Bronchial epithelial cell (primary cell): ENCODE measurements at regions not wholly inside any gene's neighbourhood (a gene's known extent, or its start where the extent isn't known, plus 50 kb on each side); places are given as distances from the start of the nearest gene placed in this dataset.

Experiments used
- DNase-seq: peaks from one replicate; pipeline ENCODE4 v3.0.0-alpha.2; 2010; ENCODE audit warnings: low read depth
- FAIRE-seq: peaks from 2 replicates; lab custom pipeline; 2011; peaks lifted over from hg19 to GRCh38; lab: Jason Lieb, UNC
- H3K27me3 ChIP-seq: 2 replicates; pipeline ENCODE4 v1.5.1; 2011; ENCODE audit warnings: low read length; ENCODE audit not compliant: control insufficient read depth, insufficient read depth
- H3K36me3 ChIP-seq: 2 replicates; pipeline ENCODE4 v1.5.1; 2011; ENCODE audit warnings: low read length; ENCODE audit not compliant: control insufficient read depth, insufficient read depth
- H3K4me3 ChIP-seq: 2 replicates; pipeline ENCODE4 v1.5.1; 2011; ENCODE audit warnings: mild to moderate bottlenecking, low read depth, low read length, control low read depth
- TF ChIP-seq, protein P1 (sequence below): IDR thresholded peaks from 2 replicates; pipeline ENCODE4 v1.5.1; 2011; ENCODE audit warnings: mild to moderate bottlenecking, moderate library complexity, low read length, control low read depth, inconsistent platforms; ENCODE audit not compliant: insufficient read depth, severe bottlenecking

DNA sequence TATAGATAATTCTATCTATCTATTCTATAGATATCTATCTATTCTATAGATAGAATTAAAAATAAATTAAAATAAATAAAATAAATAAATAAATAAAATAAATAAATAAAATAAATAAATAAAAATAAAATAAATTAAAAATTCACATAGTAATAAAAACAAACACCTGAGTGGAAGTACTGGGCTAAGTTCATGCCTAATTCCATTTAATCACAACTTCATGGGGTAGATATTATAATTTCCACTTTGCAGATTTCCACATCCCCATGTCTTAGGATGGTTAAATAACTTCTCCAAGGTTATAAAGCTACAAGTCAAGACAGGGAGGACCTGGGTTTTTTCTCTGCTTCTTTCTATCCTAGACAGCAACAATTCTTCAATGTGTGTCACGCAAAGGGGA, 261.4 kb upstream of the MEX3C start:
- DNase-seq (no peak), FAIRE-seq (no peak)
- no peak overlapping the region for H3K4me3 ChIP-seq
- TF ChIP-seq, protein P1, sequence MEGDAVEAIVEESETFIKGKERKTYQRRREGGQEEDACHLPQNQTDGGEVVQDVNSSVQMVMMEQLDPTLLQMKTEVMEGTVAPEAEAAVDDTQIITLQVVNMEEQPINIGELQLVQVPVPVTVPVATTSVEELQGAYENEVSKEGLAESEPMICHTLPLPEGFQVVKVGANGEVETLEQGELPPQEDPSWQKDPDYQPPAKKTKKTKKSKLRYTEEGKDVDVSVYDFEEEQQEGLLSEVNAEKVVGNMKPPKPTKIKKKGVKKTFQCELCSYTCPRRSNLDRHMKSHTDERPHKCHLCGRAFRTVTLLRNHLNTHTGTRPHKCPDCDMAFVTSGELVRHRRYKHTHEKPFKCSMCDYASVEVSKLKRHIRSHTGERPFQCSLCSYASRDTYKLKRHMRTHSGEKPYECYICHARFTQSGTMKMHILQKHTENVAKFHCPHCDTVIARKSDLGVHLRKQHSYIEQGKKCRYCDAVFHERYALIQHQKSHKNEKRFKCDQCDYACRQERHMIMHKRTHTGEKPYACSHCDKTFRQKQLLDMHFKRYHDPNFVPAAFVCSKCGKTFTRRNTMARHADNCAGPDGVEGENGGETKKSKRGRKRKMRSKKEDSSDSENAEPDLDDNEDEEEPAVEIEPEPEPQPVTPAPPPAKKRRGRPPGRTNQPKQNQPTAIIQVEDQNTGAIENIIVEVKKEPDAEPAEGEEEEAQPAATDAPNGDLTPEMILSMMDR = no peak
- no peaks in the 10 kb centered on the region for H3K36me3 ChIP-seq
- no peaks in the 10 kb centered on the region for H3K27me3 ChIP-seq

DNA sequence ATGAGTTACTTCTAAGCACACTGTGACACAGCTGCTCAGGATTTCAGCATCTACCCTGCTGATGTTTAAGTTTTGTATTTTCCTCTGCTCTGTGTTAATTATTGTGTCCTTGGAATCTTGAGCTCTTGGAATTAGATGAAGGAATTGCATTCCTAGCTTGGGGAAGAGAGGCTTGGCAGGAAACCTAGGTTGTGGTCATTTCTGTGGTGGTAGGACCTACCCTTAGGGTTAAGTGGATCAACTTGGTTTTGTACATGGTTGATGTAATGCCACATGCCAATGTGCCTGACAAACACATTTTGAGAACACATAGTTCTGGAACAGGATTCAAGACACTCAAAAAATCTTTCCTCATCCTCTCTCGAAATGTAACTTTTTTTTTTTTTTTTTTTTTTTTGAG, 264.5 kb upstream of the MEX3C start:
- Histone ChIP-seq H3K4me3 (no peak overlapping the region), H3K36me3 (no peaks in the 10 kb centered on the region), H3K27me3 (no peaks in the 10 kb centered on the region)
- DNase-seq (no peak), FAIRE-seq (no peak)
- TF ChIP-seq, protein P1 = no peak

DNA sequence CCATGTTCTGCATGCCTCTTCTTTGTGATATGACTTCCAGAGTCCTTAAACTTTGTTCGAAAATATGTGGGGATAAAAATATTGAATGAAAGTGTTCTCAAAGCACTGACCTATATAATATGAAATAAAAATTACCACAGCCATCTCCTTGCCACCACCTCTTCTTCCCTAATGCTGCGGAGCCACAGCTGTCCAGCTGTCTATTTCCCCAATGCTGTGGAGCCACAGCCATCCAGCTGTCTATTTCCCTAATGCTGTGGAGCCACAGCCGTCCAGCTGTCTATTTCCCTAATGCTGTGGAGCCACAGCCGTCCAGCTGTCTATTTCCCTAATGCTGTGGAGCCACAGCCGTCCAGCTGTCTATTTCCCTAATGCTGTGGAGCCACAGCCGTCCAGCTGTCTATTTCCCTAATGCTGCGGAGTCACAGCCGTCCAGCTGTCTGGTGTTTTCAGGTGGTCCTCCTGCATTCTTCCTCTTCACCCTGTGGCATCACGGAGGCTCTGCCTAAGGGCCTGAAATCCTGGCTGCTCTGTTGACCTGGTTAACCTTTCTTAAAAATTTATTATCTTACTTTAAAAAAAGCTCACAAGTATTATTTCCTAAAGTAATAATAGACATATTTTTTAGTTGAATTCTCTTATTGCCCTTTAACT, 266.1 kb upstream of the MEX3C start:
- H3K27me3 ChIP-seq = no peaks in the 10 kb centered on the region
- DNase-seq = no peak
- no peak overlapping the region for H3K4me3 ChIP-seq
- FAIRE-seq = no peak
- no peaks in the 10 kb centered on the region for H3K36me3 ChIP-seq
- TF ChIP-seq, protein P1 = no peak

DNA sequence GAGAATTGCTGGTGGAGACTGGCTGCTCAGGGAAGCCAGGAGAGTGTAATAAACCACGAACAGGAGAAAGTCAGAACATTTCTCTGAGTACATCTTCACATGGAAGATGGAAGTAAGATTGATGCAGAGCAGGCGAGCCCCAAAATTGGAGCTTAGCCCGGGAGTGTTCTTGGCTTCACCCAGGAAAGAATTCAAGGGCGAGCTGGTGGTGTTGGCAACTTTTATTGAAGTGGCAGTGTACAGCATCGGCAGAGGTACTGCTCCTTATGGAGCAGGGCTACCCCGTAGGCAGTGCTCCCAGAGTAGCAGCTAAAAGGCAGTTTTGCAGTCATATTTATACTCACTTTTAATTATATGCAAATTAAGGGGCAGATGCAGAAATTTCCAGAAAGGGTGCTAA, 281.4 kb upstream of the MEX3C start:
- H3K27me3 ChIP-seq = no peaks in the 10 kb centered on the region
- TF ChIP-seq, protein P1 = no peak
- no peaks in the 10 kb centered on the region for H3K36me3 ChIP-seq
- FAIRE-seq (no peak), DNase-seq (no peak)
- no peak overlapping the region for H3K4me3 ChIP-seq

DNA sequence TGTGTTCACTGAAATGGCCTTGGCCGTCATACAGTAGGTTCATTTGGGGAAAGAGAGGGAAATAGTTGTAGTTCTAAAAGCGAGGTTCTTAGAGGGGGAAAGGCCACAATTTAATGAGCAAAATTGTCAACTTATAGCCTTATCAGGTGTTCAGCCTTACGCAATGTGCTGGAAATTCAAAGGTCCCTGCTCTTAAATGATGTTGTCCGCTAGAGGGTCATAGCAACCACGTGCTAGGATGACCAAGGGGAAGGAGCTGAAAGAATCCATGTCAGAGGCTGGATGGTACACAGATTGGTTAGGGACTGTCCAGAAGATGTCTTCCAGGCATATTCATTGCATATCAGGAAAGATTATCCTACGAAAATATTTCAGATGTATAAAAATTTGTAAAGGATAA, 282.3 kb upstream of the MEX3C start:
- TF ChIP-seq, protein P1 = no peak
- no peak overlapping the region for H3K4me3 ChIP-seq
- FAIRE-seq = no peak
- no peaks in the 10 kb centered on the region for H3K36me3 ChIP-seq
- DNase-seq = no peak
- H3K27me3 ChIP-seq = no peaks in the 10 kb centered on the region
